NCI-H1930 (cell line): ENCODE measurements at regions not wholly inside any gene's neighbourhood (a gene's known extent, or its start where the extent isn't known, plus 50 kb on each side); places are given as distances from the start of the nearest gene placed in this dataset.
"Not testable (repeated sequence)": the region's sequence is repeated elsewhere in the genome, so short reads cannot be mapped to it uniquely, and the experiment has no call there.

Experiments used
- DNase-seq, 2 experiments: peaks; one replicate each; lab custom pipeline; 2025; lab: John Stamatoyannopoulos, UW

GRCh38 chr7:138317044-138317596 lies 142.9 kb upstream of the TRIM24 start:
- DNase-seq: no peak

DNA sequence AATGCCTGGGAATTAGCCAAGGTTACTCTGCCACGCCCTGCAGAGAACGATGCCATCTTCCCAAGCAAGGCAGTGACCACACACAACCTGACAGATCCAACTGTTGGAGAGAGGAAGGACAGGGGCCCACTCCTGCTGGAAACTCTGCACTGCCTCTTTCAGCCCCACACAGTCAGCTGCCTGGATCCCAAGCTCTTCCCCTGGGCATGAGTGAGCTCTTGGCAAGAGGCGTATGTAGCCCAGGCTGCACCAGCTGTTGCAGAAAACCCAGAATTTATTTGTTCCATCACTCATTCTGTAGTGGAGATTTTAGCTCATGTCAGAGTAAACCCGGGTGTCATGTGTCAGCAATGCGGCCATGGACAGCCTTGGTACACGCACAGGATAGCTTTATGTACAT lies 135.1 kb upstream of the TRIM24 start:
- DNase-seq: no peak

GRCh38 chr7:138325434-138325833 lies 134.6 kb upstream of the TRIM24 start:
- no peak for DNase-seq

GRCh38 chr7:138328215-138328614 lies 131.8 kb upstream of the TRIM24 start:
- DNase-seq: no peak

GRCh38 chr7:138332850-138333249 lies 127.2 kb upstream of the TRIM24 start:
- DNase-seq: not testable (repeated sequence)

GRCh38 chr7:138338361-138338760 lies 121.7 kb upstream of the TRIM24 start:
- DNase-seq: no peak

- DNase-seq: not testable (repeated sequence)
Measured at GRCh38 chr7:138339229-138339628, 120.8 kb upstream of the TRIM24 start.

DNA sequence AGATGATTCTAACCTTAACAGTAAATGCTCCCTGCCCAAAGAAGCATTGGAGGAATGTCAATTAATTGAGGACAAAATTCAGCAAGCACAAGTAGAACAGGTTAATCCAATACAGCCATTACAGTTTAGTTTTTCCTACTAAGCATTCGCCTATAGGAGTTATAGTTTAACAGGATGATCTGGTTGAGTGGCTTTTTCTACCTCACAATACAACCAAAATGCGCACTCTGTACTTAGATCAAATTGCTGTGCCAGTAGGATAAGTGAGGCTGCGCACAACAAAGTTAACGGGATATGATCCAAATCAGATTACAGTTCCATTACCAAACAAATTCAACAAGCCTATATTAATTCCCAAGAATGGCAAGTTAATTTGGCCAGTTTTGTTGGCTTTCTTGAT lies 117.1 kb upstream of the TRIM24 start:
- DNase-seq: no peak

DNA sequence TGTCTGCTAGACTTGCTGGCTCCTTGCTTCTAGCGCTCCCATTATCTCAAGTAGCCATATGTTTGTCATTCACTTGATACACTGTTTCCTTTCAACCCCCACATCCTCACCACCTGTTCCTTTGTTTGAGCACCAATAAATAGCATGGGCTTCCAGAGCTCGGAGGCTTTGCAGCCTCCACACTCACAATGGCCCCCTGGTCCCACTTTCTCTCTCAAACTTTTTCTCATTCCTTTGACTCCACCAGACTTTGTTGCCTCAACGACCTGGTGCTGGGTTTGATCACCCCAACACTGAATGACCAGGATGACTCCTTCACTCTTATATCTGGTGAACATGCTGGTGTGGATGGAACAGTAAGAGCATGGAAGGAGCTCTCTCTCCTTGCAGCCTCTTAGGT lies 114.5 kb upstream of the TRIM24 start:
- no peak for DNase-seq

GRCh38 chr7:138346975-138347374 lies 113.1 kb upstream of the TRIM24 start:
- no peak for DNase-seq

GRCh38 chr7:138349841-138350700 lies 110.0 kb upstream of the TRIM24 start:
- no peak for DNase-seq

DNA sequence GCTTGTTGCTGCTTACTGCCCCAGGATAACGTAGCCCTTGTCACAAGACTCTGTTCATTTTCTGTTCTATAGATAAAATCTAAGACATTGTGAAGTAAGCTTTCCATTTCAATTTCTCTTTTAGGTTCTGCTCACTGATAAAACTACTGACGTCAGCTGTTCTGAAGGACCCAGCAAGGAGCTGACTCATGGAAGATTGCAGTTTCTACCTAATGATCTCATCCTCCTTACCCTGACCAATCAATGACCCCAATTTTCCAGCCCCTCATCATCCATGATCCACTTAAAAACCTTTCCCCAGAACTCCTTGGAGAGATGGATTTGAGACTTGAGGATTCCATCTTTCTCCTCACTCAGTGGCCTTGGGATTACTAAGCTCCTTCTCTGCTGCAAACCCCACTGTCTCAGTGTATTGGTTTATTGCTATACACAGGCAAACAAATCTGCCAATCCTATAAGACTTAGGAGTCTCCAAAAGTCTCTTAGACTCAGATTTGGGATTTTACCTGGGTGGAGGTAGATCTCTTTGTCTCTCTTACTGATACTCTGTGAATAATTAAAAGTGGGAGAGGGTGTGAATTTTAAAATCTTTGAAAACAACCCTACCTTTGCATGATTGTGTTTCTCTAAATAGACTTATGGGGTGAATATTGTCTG lies 109.2 kb upstream of the TRIM24 start:
- no peak for DNase-seq

GRCh38 chr7:138352570-138353461 lies 107.2 kb upstream of the TRIM24 start:
- no peak for DNase-seq

DNA sequence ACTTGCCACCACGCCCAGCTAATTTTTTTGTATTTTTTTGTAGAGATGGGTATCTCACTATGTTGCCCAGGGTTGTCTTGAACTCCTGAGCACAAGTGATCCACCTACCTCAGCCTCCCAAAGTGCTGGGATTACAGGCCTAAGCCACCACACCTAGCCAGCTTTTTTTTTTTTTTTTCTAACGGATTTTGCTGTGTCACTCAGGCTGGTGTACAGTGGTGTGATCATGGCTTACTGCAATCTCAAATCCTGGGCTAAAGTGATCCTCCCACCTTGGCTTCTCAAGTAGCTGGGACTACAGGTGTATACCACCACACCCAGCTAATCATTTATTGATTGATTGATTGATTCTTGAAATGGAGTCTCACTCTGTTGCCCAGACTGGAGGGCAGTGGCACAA lies 106.0 kb upstream of the TRIM24 start:
- no peak for DNase-seq

- no peak for DNase-seq
Measured at GRCh38 chr7:138355254-138355653, 104.8 kb upstream of the TRIM24 start.

DNA sequence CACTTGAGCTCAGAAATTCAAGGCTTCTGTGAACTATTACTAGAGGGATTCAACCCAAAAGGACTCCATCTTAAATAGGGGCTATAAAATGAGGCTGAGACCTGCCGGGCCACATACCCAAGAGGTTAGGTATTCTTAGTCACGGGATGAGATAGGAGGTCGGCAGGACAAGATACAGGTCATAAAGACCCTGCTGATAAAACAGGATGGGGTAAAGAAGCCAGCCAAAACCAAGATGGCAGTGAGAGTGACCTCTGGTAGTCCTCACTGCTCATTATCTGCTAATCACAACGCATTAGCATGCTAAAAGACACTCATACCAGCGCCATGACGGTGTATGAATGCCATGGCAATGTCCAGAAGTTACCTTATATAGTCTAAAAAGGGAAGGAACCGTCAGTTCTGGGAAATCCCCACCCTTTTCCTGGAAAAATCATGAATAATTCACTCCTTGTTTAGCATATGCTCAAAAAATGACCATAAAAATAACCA lies 101.2 kb upstream of the TRIM24 start:
- DNase-seq: no peak

DNA sequence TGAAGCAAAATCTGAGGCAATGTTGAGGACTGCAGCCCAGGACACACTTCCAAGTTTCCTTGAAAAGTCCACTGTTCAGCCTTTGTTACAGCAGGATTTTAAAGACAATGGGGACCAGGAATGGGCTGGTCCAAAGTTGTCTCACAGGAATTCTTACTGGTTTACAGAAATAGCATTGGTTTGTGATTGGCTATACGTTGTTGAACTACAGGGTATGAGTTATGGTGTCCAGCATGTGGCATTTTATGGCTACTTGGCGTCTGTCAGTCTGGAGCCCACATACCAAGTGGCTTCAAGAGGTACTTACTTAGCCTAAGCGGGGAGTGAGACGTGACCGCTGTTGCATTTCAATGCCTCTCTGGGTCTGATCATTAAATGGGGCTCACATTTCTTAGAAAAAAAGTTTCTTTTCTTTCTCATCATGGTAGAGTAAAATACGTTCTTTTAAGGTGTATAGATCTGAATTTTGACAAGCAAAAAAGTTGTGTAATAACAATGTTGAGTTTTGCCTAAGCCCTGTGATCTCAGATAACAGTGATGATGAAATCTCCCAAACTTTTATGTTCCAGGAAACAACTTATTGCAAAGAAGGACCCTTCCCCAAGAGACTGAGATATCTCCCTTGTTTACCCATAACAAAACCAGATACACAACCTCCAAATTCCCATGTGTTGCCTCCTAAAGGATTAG lies 100.0 kb upstream of the TRIM24 start:
- no peak for DNase-seq

DNA sequence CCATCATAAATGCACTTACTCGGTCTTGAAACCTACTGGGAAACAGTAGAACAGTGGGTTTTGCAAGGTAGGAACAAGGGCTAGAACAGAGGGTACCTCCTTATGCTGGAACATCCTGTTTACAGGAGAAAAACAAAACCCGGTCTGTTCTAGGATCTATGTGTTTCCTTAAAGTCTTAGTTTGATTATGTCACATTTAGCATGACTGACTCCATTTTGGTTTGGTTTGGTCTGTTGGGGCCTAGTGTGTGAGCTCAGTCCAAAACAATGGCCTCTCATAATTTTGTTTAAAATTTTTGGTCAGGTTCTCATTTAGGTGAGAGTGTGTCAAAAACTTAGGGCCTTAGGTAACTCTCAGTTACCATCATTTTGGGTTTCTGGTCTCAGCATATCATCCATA lies 96.3 kb upstream of the TRIM24 start:
- no peak for DNase-seq

GRCh38 chr7:138366137-138366536 lies 93.9 kb upstream of the TRIM24 start:
- DNase-seq: not testable (repeated sequence)

DNA sequence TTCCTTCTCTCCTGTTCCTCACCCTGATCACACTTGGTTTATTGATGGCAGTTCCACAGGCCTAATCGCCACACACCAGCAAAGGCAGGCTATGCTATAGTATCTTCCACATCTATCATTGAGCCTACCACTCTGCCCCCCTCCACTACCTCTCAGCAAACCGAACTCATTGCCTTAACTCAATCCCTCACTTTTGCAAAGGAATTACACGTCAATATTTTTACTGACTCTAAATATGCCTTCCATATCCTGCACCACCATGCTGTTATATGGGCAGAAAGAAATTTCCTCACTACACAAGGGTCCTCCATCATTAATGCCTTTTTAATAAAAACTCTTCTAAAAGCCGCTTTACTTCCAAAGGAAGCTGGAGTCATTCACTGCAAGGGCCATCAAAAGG lies 93.4 kb upstream of the TRIM24 start:
- not testable (repeated sequence) for DNase-seq

GRCh38 chr7:138369797-138370196 lies 90.3 kb upstream of the TRIM24 start:
- DNase-seq: no peak
